GM21390 (cell line): ENCODE measurements at regions not wholly inside any gene's neighbourhood (a gene's known extent, or its start where the extent isn't known, plus 50 kb on each side); places are given as distances from the start of the nearest gene placed in this dataset.

Experiments used
- ATAC-seq: cut with Tn5 transposase; IDR thresholded peaks from one replicate; pipeline ENCODE4 v1.9.1; 2021; ENCODE audit not compliant: unreplicated experiment

- ATAC-seq = no peak
These were observed 458.8 kb upstream of the ZNF462 start for GRCh38 chr9:106404137-106404536.

- no peak for ATAC-seq
These were observed 457.0 kb upstream of the ZNF462 start for GRCh38 chr9:106405871-106406435.

GRCh38 chr9:106414042-106414441, 448.9 kb upstream of the ZNF462 start:
- ATAC-seq = no peak

- peak; percentile 43 for ATAC-seq
These were observed 445.3 kb upstream of the ZNF462 start for GRCh38 chr9:106417685-106418084.

- ATAC-seq = no peak
These were observed 443.1 kb upstream of the ZNF462 start for GRCh38 chr9:106419829-106420228.

GRCh38 chr9:106420511-106420944, 442.4 kb upstream of the ZNF462 start:
- ATAC-seq = peak; percentile 72

GRCh38 chr9:106421772-106422171, 441.2 kb upstream of the ZNF462 start:
- peak; percentile 33 for ATAC-seq

- ATAC-seq = no peak
These were observed 439.4 kb upstream of the ZNF462 start for GRCh38 chr9:106423575-106423974.

- no peak for ATAC-seq
These were observed 430.3 kb upstream of the ZNF462 start for GRCh38 chr9:106432631-106433030.

GRCh38 chr9:106438928-106439327, 424.0 kb upstream of the ZNF462 start:
- ATAC-seq = no peak

GRCh38 chr9:106441283-106441682, 421.7 kb upstream of the ZNF462 start:
- no peak for ATAC-seq

GRCh38 chr9:106443520-106443919, 419.4 kb upstream of the ZNF462 start:
- no peak for ATAC-seq

- no peak for ATAC-seq
These were observed 417.9 kb upstream of the ZNF462 start for GRCh38 chr9:106445107-106445506.

GRCh38 chr9:106449336-106449927, 413.5 kb upstream of the ZNF462 start:
- no peak for ATAC-seq

- no peak for ATAC-seq
These were observed 412.4 kb upstream of the ZNF462 start for GRCh38 chr9:106450549-106450948.

GRCh38 chr9:106451223-106451622, 411.7 kb upstream of the ZNF462 start:
- no peak for ATAC-seq

GRCh38 chr9:106456581-106456980, 406.4 kb upstream of the ZNF462 start:
- no peak for ATAC-seq

- ATAC-seq = no peak
These were observed 395.7 kb upstream of the ZNF462 start for GRCh38 chr9:106467113-106467864.

GRCh38 chr9:106467865-106468164, 395.2 kb upstream of the ZNF462 start:
- ATAC-seq = no peak

GRCh38 chr9:106468431-106468830, 394.5 kb upstream of the ZNF462 start:
- ATAC-seq = no peak

- ATAC-seq = no peak
These were observed 384.7 kb upstream of the ZNF462 start for GRCh38 chr9:106478312-106478711.

- no peak for ATAC-seq
These were observed 384.2 kb upstream of the ZNF462 start for GRCh38 chr9:106478727-106479126.

- ATAC-seq = no peak
These were observed 383.3 kb upstream of the ZNF462 start for GRCh38 chr9:106479679-106480078.
